H1 (cell line): ENCODE measurements at regions not wholly inside any gene's neighbourhood (a gene's known extent, or its start where the extent isn't known, plus 50 kb on each side); places are given as distances from the start of the nearest gene placed in this dataset.
A peak's percentile ranks its signal among the peaks of the same experiment; 100 is the strongest.

Experiments
- CTCF ChIA-PET: fragments of 300-600 bp; sonication (Branson Sonifier 250); formaldehyde crosslinking; loops from one replicate; lab custom pipeline; 2021; ENCODE audit not compliant: partially characterized antibody; lab: Charles Lee
- POLR2A ChIA-PET: fragments of 300-600 bp; sonication (Branson Sonifier 250); formaldehyde crosslinking; loops from one replicate; lab custom pipeline; 2021; ENCODE audit warnings: inconsistent platforms; ENCODE audit not compliant: partially characterized antibody; lab: Charles Lee
- DNase-seq, 2 experiments: peaks; one replicate each; pipeline versions ENCODE4 v3.0.0 to v3.0.0-alpha.2; 2010 to 2022; ENCODE audit warnings: low spot score in 2 of 2, low read depth in 1 of 2, mixed read lengths in 1 of 2
- FAIRE-seq: peaks from 2 replicates; lab custom pipeline; 2011; peaks lifted over from hg19 to GRCh38; lab: Jason Lieb, UNC
- H2AFZ ChIP-seq: 2 replicates; pipeline ENCODE4 v1.8.1; 2012; ENCODE audit warnings: low read length, inconsistent platforms
- H2AK5ac ChIP-seq: 2 replicates; pipeline ENCODE4 v1.6.1; 2013; ENCODE audit warnings: low read depth, low read length
- H2BK120ac ChIP-seq: replicated peaks from 2 replicates; pipeline ENCODE3; 2013; ENCODE audit warnings: low read depth, low read length, inconsistent platforms
- H2BK12ac ChIP-seq: 2 replicates; pipeline ENCODE4 v1.6.1; 2013; ENCODE audit warnings: low read depth, low read length
- H2BK15ac ChIP-seq: 2 replicates; pipeline ENCODE4 v1.6.1; 2013; ENCODE audit warnings: low read length
- H2BK20ac ChIP-seq: 2 replicates; pipeline ENCODE4 v1.6.1; 2013; ENCODE audit warnings: low read length
- H2BK5ac ChIP-seq: 2 replicates; pipeline ENCODE4 v1.6.1; 2013; ENCODE audit warnings: low read depth, low read length
- H3K14ac ChIP-seq: 2 replicates; pipeline ENCODE4 v1.6.1; 2013; ENCODE audit warnings: inconsistent platforms; ENCODE audit not compliant: insufficient read length
- H3K18ac ChIP-seq: 2 replicates; pipeline ENCODE4 v1.6.1; 2013; ENCODE audit warnings: low read length; ENCODE audit errors: extremely low read depth
- H3K23ac ChIP-seq: 2 replicates; pipeline ENCODE4 v1.6.1; 2013; ENCODE audit warnings: inconsistent platforms; ENCODE audit not compliant: insufficient read length
- H3K23me2 ChIP-seq: 2 replicates; pipeline ENCODE4 v1.6.1; 2013; ENCODE audit warnings: low read depth, low read length
- H3K27ac ChIP-seq: 2 replicates; pipeline ENCODE4 v1.6.1; 2011; ENCODE audit warnings: low read depth, low read length, inconsistent platforms
- H3K27me3 ChIP-seq, 4 experiments: replicated peaks in 1 of 4; 1 replicate in 1 of 4; 2 replicates in 3 of 4; pipeline versions ENCODE4 v1.6.1 to v1.8.1; 2011 to 2013; ENCODE audit warnings: low read length in 3 of 4, mild to moderate bottlenecking in 3 of 4, inconsistent platforms in 2 of 4, mixed read lengths in 2 of 4, moderate library complexity in 1 of 4; ENCODE audit not compliant: control insufficient read depth in 3 of 4, insufficient read depth in 3 of 4; ENCODE audit errors: extremely low read depth in 1 of 4
- H3K36me3 ChIP-seq, 4 experiments: 2 replicates each; pipeline versions ENCODE4 v1.6.1 to v1.8.1; 2011 to 2013; ENCODE audit warnings: mild to moderate bottlenecking in 4 of 4, low read length in 3 of 4, moderate library complexity in 2 of 4, control low read depth in 1 of 4, inconsistent platforms in 1 of 4; ENCODE audit not compliant: insufficient read depth in 4 of 4, control insufficient read depth in 2 of 4
- H3K4ac ChIP-seq: replicated peaks from 2 replicates; pipeline ENCODE3; 2013; ENCODE audit warnings: low read length, low read depth, mixed read lengths, inconsistent platforms; ENCODE audit not compliant: insufficient read length
- H3K4me1 ChIP-seq, 4 experiments: replicated peaks in 1 of 4; 1 replicate in 1 of 4; 2 replicates in 3 of 4; pipeline versions ENCODE4 v1.6.1 to v1.8.1; 2011 to 2013; ENCODE audit warnings: low read length in 3 of 4, inconsistent platforms in 2 of 4, mixed read lengths in 1 of 4; ENCODE audit not compliant: insufficient read depth in 4 of 4, control insufficient read depth in 3 of 4
- H3K4me2 ChIP-seq, 2 experiments: 2 replicates each; pipeline versions ENCODE4 v1.6.1 to v1.8.1; 2011 to 2013; ENCODE audit warnings: low read depth in 2 of 2, low read length in 2 of 2, control low read depth in 1 of 2, inconsistent platforms in 1 of 2, mild to moderate bottlenecking in 1 of 2; ENCODE audit not compliant: insufficient read depth in 1 of 2
- H3K4me3 ChIP-seq, 4 experiments: fragments of 200-600, 300-600 bp in 1 of 4; sonication (generic), shearing (Covaris generic), sonication (Bioruptor Twin) in 1 of 4; 2 replicates each; pipeline versions ENCODE4 v1.5.1 to v1.8.1; 2011 to 2016; ENCODE audit warnings: low read length in 4 of 4, low read depth in 3 of 4, control low read depth in 2 of 4, inconsistent platforms in 2 of 4, mild to moderate bottlenecking in 2 of 4, mixed read lengths in 1 of 4, moderate library complexity in 1 of 4; ENCODE audit not compliant: insufficient read depth in 2 of 4; ENCODE audit errors: extremely low read depth in 1 of 4
- H3K56ac ChIP-seq: replicated peaks from 2 replicates; pipeline ENCODE3; 2013; ENCODE audit warnings: low read depth, mild to moderate bottlenecking, mixed read lengths, low read length, inconsistent platforms; ENCODE audit not compliant: insufficient read length
- H3K79me1 ChIP-seq: 2 replicates; pipeline ENCODE4 v1.6.1; 2013; ENCODE audit warnings: low read depth, low read length, control low read depth
- H3K79me2 ChIP-seq, 2 experiments: 2 replicates each; pipeline versions ENCODE4 v1.6.1 to v1.8.1; 2012 to 2013; ENCODE audit warnings: low read length in 2 of 2, mild to moderate bottlenecking in 2 of 2, inconsistent platforms in 1 of 2; ENCODE audit not compliant: insufficient read depth in 2 of 2, control insufficient read depth in 1 of 2
- H3K9ac ChIP-seq, 4 experiments: replicated peaks in 1 of 4; 1 replicate in 1 of 4; 2 replicates in 3 of 4; pipeline versions ENCODE4 v1.6.1 to v1.8.1; 2011 to 2013; ENCODE audit warnings: low read depth in 3 of 4, low read length in 3 of 4, control low read depth in 2 of 4, mild to moderate bottlenecking in 2 of 4, moderate library complexity in 2 of 4, inconsistent platforms in 1 of 4; ENCODE audit errors: extremely low read depth in 1 of 4
- H3K9me3 ChIP-seq, 2 experiments: 2 replicates each; pipeline versions ENCODE4 v1.6.1 to v1.8.1; 2012 to 2013; ENCODE audit warnings: mild to moderate bottlenecking in 2 of 2, moderate library complexity in 2 of 2, control low read depth in 1 of 2, inconsistent platforms in 1 of 2, low read depth in 1 of 2, low read length in 1 of 2, mixed read lengths in 1 of 2; ENCODE audit not compliant: insufficient read depth in 2 of 2
- H4K20me1 ChIP-seq, 2 experiments: replicated peaks in 1 of 2; 2 replicates each; pipeline versions ENCODE3 to v1.8.1; 2011 to 2013; ENCODE audit warnings: inconsistent platforms in 2 of 2, low read length in 2 of 2, mild to moderate bottlenecking in 1 of 2; ENCODE audit not compliant: insufficient read depth in 2 of 2, control insufficient read depth in 1 of 2
- H4K5ac ChIP-seq: 2 replicates; pipeline ENCODE4 v1.6.1; 2013; ENCODE audit warnings: low read length, low read depth, mixed read lengths, inconsistent platforms; ENCODE audit not compliant: insufficient read length
- H4K8ac ChIP-seq: 2 replicates; pipeline ENCODE4 v1.8.0; 2013; ENCODE audit warnings: mild to moderate bottlenecking, moderate library complexity, low read length, inconsistent platforms; ENCODE audit not compliant: insufficient read depth; ENCODE audit errors: extremely low read depth
- H4K91ac ChIP-seq: replicated peaks from 2 replicates; pipeline ENCODE3; 2013; ENCODE audit warnings: low read length, mixed read lengths, inconsistent platforms; ENCODE audit not compliant: insufficient read length
- MAFK ChIP-seq: IDR thresholded peaks from 2 replicates; pipeline ENCODE4 v1.6.1; 2012; ENCODE audit warnings: low read depth, mild to moderate bottlenecking, improper control_type of control experiment, low read length
- SAP30 ChIP-seq: fragments of 300-600 bp; sonication (generic); IDR thresholded peaks from 2 replicates; pipeline ENCODE4 v1.7.1; 2012; ENCODE audit warnings: low read length, moderate library complexity, mild to moderate bottlenecking, inconsistent platforms; ENCODE audit not compliant: insufficient read depth, insufficient replicate concordance
- WGBS, 2 experiments: shearing (Covaris generic) in 1 of 2; methylation state at CpG; one replicate each; pipeline versions ENCODE4 v1.1.6 to v1.1.7; 2013 to 2015; ENCODE audit warnings: low lambda C conversion rate in 2 of 2, mixed read lengths in 2 of 2, inconsistent platforms in 1 of 2, low coverage in 1 of 2, missing lambda C conversion rate in 1 of 2; ENCODE audit not compliant: insufficient replicate concordance in 2 of 2, insufficient coverage in 1 of 2, insufficient read length in 1 of 2; ENCODE audit errors: extremely low coverage in 1 of 2, missing lambda C conversion rate in 1 of 2; 5-methylcytosine and 5-hydroxymethylcytosine counted together

- 48% methylated on average over 2 of the region's 2 CpGs; no CpG with 5 or more reads in 1 of the 2 experiments for WGBS, 2 experiments
Observed at GRCh38 chr9:12253941-12254340, 439.2 kb upstream of the TYRP1 start.

More at GRCh38 chr9:12253941-12254340, 439.2 kb upstream of the TYRP1 start:
- Histone ChIP-seq H3K4me1 (no peaks in the 10 kb centered on the region), H4K8ac (no peak overlapping the region), H3K4ac (no peak overlapping the region), H3K9ac (no peak overlapping the region), H3K9me3 (no peaks in the 10 kb centered on the region), H2BK12ac (no peak overlapping the region), H3K36me3 (no peaks in the 10 kb centered on the region), H3K18ac (no peak overlapping the region), H3K79me1 (no peaks in the 10 kb centered on the region), H2BK20ac (no peak overlapping the region), H2BK120ac (no peak overlapping the region), H4K20me1 (no peaks in the 10 kb centered on the region), H4K91ac (no peak overlapping the region), H2BK5ac (no peak overlapping the region), H4K5ac (no peak overlapping the region), H3K14ac (no peak overlapping the region), H3K23ac (no peak overlapping the region), H3K27ac (no peak overlapping the region), H3K23me2 (no peaks in the 10 kb centered on the region), H2AK5ac (no peak overlapping the region), H3K27me3 (no peaks in the 10 kb centered on the region), H3K4me2 (no peak overlapping the region), H3K79me2 (no peaks in the 10 kb centered on the region), H3K56ac (no peak overlapping the region), H2BK15ac (no peak overlapping the region), H2AFZ (no peak overlapping the region), H3K4me3 (no peak overlapping the region)
- ChIA-PET CTCF (no interaction called here), POLR2A (no interaction called here)
- no peak for DNase-seq
- no peak for TF ChIP-seq SAP30
- peak; percentile 41; the same call in 1 of the 2 replicates for TF ChIP-seq MAFK
- FAIRE-seq: no peak
